ENCODE measurements at regions not wholly inside any gene's neighbourhood (a gene's known extent, or its start where the extent isn't known, plus 50 kb on each side); places are given as distances from the start of the nearest gene placed in this dataset.

GRCh38 chr12:67154901-67155300, 114.3 kb upstream of the CAND1 start:
- TF ChIP-seq HIC1 (tag by site-specific recombination; IDR thresholded peaks at IDR 0.05), result no peak
- TF ChIP-seq CTCF (tag by site-specific recombination; IDR thresholded peaks at IDR 0.05), result no peak
- no peak for TF ChIP-seq ZBTB48 (tag by site-specific recombination; IDR thresholded peaks at IDR 0.05)
- TF ChIP-seq KLF7 (tag by site-specific recombination; IDR thresholded peaks at IDR 0.05; ENCODE audit: borderline replicate concordance), result no peak
- no peak for TF ChIP-seq ZNF639 (tag by site-specific recombination; IDR thresholded peaks at IDR 0.05)
- no peak for TF ChIP-seq ZNF266 (tag by site-specific recombination; IDR thresholded peaks at IDR 0.05; ENCODE audit: low read depth)
